Natural killer cell (primary cell): ENCODE measurements at regions not wholly inside any gene's neighbourhood (a gene's known extent, or its start where the extent isn't known, plus 50 kb on each side); places are given as distances from the start of the nearest gene placed in this dataset.

Experiments used
- ATAC-seq, 3 donors: fragments of 150-1000 bp in 2 of 3; fragments of 200-7000 bp in 1 of 3; cut with Tn5 transposase; 1 replicate in 1 of 3; 2 replicates in 2 of 3; pipeline ENCODE4 v1.10.0; 2021; ENCODE audit warnings: mild to moderate bottlenecking in 2 of 3, moderate library complexity in 2 of 3
- DNase-seq, 2 donors: peaks; one replicate each; pipeline versions ENCODE4 v3.0.0 to v3.0.0-alpha.2; 2013 to 2021; ENCODE audit warnings: mixed read lengths in 1 of 2
- H3K27ac ChIP-seq: one replicate; pipeline ENCODE4 v1.5.1; 2013; ENCODE audit warnings: mild to moderate bottlenecking, low read length
- H3K27me3 ChIP-seq: one replicate; pipeline ENCODE4 v1.6.1; 2013; ENCODE audit warnings: low read length; ENCODE audit not compliant: control insufficient read depth, insufficient read depth
- H3K36me3 ChIP-seq: one replicate; pipeline ENCODE4 v1.6.1; 2013; ENCODE audit warnings: low read length; ENCODE audit not compliant: control insufficient read depth, insufficient read depth
- H3K4me1 ChIP-seq: one replicate; pipeline ENCODE4 v1.6.1; 2013; ENCODE audit warnings: low read length; ENCODE audit not compliant: control insufficient read depth, insufficient read depth
- H3K4me3 ChIP-seq: one replicate; pipeline ENCODE4 v1.5.1; 2013; ENCODE audit warnings: low read length
- H3K9me3 ChIP-seq: one replicate; pipeline ENCODE4 v1.6.1; 2013; ENCODE audit warnings: low read length; ENCODE audit not compliant: control insufficient read depth, insufficient read depth
- H3K27ac Mint-ChIP-seq, 2 donors: one replicate each; pipeline ENCODE4 v1.8.0; 2022; ENCODE audit warnings: mild to moderate bottlenecking in 2 of 2, mixed read lengths in 2 of 2, moderate library complexity in 1 of 2
- H3K27me3 Mint-ChIP-seq, 2 donors: one replicate each; pipeline ENCODE4 v1.8.0; 2022; ENCODE audit warnings: low read depth in 2 of 2, mixed read lengths in 2 of 2
- H3K36me3 Mint-ChIP-seq: one replicate; pipeline ENCODE4 v1.8.0; 2022; ENCODE audit warnings: mixed read lengths
- H3K4me1 Mint-ChIP-seq, 2 donors: one replicate each; pipeline ENCODE4 v1.8.0; 2022; ENCODE audit warnings: mixed read lengths in 2 of 2
- H3K4me3 Mint-ChIP-seq: one replicate; pipeline ENCODE4 v1.8.0; 2022; ENCODE audit warnings: mild to moderate bottlenecking, moderate library complexity, mixed read lengths
- H3K9me3 Mint-ChIP-seq, 2 donors: one replicate each; pipeline ENCODE4 v1.8.0; 2022; ENCODE audit warnings: mixed read lengths in 2 of 2
- CTCF ChIP-seq: fragments of 200-600 bp; IDR thresholded peaks from one replicate; pipeline ENCODE4 v1.8.0; 2022; ENCODE audit warnings: antibody characterized with exemption
- WGBS: methylation state at CpG from one replicate; pipeline ENCODE4 v1.1.7; 2013; ENCODE audit warnings: missing lambda C conversion rate; ENCODE audit not compliant: insufficient coverage; 5-methylcytosine and 5-hydroxymethylcytosine counted together
- intact Hi-C: fragments of 100-400 bp; cut with micrococcal nuclease; formaldehyde crosslinking; loops from one replicate; pipeline ENCODE4 v1.14.2; 2022

- peaks cover 14 to 18% of the 10 kb centered on the region in 2 donors for H3K27me3 Mint-ChIP-seq
Measured at GRCh38 chr12:93197067-93197593, 180.6 kb upstream of the NUDT4 start.

DNA sequence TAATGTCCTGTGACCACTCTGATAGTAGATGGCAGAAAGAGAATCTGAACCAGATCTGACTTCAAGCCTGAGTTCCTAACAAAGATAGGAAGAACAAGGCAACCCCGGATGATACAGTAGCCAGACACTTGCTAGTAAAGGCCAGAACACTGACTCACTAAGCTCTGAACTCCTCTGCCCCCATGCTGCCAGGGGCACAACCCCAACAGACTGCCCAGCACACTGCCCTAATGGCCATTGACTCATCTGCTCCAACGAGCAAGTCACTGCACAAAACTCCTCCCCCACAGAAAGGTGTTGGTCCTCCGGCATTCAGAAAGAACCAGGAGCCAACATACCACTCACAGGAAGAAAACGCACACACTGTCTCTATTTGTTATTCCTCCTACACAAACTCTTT is 179.6 kb upstream of the NUDT4 start:
- no peak for ATAC-seq
- H3K4me3 Mint-ChIP-seq, result no peak overlapping the region
- Histone ChIP-seq H3K36me3 (no peaks in the 10 kb centered on the region), H3K27ac (no peak overlapping the region), H3K4me1 (no peaks in the 10 kb centered on the region), H3K4me3 (no peak overlapping the region), H3K9me3 (no peaks in the 10 kb centered on the region), H3K27me3 (no peaks in the 10 kb centered on the region)
- H3K9me3 Mint-ChIP-seq, result no peaks in the 10 kb centered on the region
- 86% methylated on average over 3 of the region's 4 CpGs for WGBS
- H3K4me1 Mint-ChIP-seq, result no peaks in the 10 kb centered on the region
- intact Hi-C loops, result no loop called here
- TF ChIP-seq CTCF, result no peak
- peaks cover 14 to 23% of the 10 kb centered on the region in 2 donors for H3K27me3 Mint-ChIP-seq
- no peaks in the 10 kb centered on the region for H3K36me3 Mint-ChIP-seq
- DNase-seq, result no peak
- H3K27ac Mint-ChIP-seq, result no peak overlapping the region

More at GRCh38 chr12:93197067-93197593, 180.6 kb upstream of the NUDT4 start:
- Histone ChIP-seq H3K4me1 (no peaks in the 10 kb centered on the region), H3K27me3 (no peaks in the 10 kb centered on the region), H3K9me3 (no peaks in the 10 kb centered on the region), H3K4me3 (no peak overlapping the region), H3K27ac (no peak overlapping the region), H3K36me3 (no peaks in the 10 kb centered on the region)
- Mint-ChIP-seq H3K9me3 (no peaks in the 10 kb centered on the region), H3K4me1 (no peaks in the 10 kb centered on the region), H3K27ac (no peak overlapping the region), H3K4me3 (no peak overlapping the region), H3K36me3 (no peaks in the 10 kb centered on the region)
- no CpG with 5 or more reads among the region's 1 CpG for WGBS
- DNase-seq (no peak), ATAC-seq (no peak)
- no peak for TF ChIP-seq CTCF
- intact Hi-C loops, result no loop called here

DNA sequence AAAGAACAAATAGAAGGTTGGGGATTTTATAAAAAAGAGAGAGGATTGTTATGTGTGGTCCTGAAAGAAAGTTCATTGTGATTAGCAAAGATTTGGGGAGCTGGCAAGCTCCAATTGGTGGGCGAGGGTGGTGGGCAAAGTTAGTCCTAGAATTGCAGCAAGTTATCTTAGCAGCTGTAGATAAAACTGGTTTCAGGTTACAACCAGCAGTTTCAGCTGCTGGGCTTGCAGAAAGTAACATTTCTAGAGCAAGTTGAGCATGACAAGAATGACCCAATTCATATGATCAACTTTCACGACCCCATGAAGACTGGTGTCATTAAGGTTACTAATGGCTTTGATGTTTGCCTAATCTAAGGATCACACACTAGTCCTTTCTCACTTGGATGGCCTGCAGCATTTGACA is 177.9 kb upstream of the NUDT4 start:
- peaks cover 14 to 29% of the 10 kb centered on the region in 2 donors for H3K27me3 Mint-ChIP-seq
- Histone ChIP-seq H3K27me3 (no peaks in the 10 kb centered on the region), H3K4me3 (no peak overlapping the region), H3K4me1 (no peaks in the 10 kb centered on the region), H3K36me3 (no peaks in the 10 kb centered on the region), H3K9me3 (no peaks in the 10 kb centered on the region), H3K27ac (no peak overlapping the region)
- H3K4me3 Mint-ChIP-seq, result no peak overlapping the region
- H3K27ac Mint-ChIP-seq, result no peak overlapping the region
- no peak for TF ChIP-seq CTCF
- no peak for DNase-seq
- H3K9me3 Mint-ChIP-seq, result no peaks in the 10 kb centered on the region
- no peaks in the 10 kb centered on the region for H3K36me3 Mint-ChIP-seq
- ATAC-seq, result no peak
- no peaks in the 10 kb centered on the region for H3K4me1 Mint-ChIP-seq
- 79% methylated on average over 2 of the region's 2 CpGs for WGBS
- intact Hi-C loops, result no loop called here

DNA sequence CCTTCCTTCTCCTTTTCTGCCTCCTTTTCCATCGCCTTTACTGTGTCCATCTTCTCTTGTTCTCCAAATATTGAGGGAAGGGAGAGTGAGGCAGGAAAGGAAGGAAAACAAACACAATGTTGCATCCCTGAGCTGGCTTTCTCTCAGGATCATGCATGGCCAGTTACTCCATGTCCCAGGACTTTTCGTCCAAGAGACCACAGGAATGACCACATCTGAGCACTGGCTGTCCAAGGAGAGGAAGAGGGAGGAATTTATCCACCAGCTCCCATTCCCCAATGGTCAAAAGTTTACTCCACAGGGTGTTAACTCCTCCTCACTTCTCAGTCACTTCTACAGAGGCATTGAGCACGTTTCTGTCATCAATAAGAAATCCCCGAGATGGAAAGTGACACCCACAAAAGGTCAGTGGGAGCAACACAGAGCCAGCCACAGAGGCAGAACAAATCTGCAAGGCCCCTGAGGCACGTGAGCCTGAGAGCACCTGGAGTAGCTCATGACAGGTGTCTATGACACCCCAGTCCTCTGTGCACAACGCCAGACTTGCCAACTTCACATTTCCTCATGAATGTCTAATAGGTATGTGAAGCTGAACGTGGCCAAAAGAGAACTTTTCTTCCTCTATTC is 177.3 kb upstream of the NUDT4 start:
- intact Hi-C loops, result no loop called here
- WGBS, result 68% methylated on average over 6 of the region's 7 CpGs
- TF ChIP-seq CTCF, result no peak
- no peak overlapping the region for H3K27ac ChIP-seq
- Mint-ChIP-seq H3K27ac (no peak overlapping the region), H3K36me3 (no peaks in the 10 kb centered on the region), H3K4me1 (no peaks in the 10 kb centered on the region), H3K9me3 (no peaks in the 10 kb centered on the region), H3K27me3 (peaks cover 14 to 29% of the 10 kb centered on the region in 2 donors), H3K4me3 (no peak overlapping the region)
- H3K9me3 ChIP-seq, result no peaks in the 10 kb centered on the region
- no peaks in the 10 kb centered on the region for H3K27me3 ChIP-seq
- no peak overlapping the region for H3K4me3 ChIP-seq
- no peaks in the 10 kb centered on the region for H3K4me1 ChIP-seq
- no peaks in the 10 kb centered on the region for H3K36me3 ChIP-seq
- DNase-seq, result no peak
- no peak for ATAC-seq
